Erythroblast (primary cell): ENCODE measurements at regions not wholly inside any gene's neighbourhood (a gene's known extent, or its start where the extent isn't known, plus 50 kb on each side); places are given as distances from the start of the nearest gene placed in this dataset.

Experiments
- GATA1 ChIP-seq: IDR thresholded peaks from 2 replicates; pipeline ENCODE4 v1.6.1; 2011; ENCODE audit warnings: low read depth, mild to moderate bottlenecking, control low read depth, low read length, moderate library complexity
- POLR2A ChIP-seq: IDR thresholded peaks from 2 replicates; pipeline ENCODE4 v1.6.1; 2011; ENCODE audit warnings: mild to moderate bottlenecking, low read length

DNA sequence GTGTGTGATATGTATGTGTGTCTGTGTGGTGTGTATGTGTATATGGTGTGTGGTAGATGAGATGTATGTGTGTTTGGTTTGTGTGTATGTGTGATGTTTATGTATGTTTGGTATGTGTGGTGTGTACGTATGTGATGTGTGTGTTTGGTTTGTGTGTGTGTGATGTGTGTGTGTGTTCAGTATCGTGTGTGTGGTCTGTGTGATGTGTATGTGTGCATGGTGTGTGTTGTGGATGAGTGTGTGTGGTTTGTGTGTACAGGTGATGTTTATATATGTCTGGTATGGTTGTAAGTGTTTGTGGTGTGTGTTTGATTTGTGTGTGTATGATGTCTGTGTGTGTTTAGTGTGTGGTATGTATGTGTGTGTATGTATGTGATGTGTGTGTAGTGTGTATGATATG, 199.4 kb downstream of the SUDS3 start:
- TF ChIP-seq POLR2A (no peak), GATA1 (no peak)
